Breast epithelium (tissue), 4 donors: ENCODE measurements at regions not wholly inside any gene's neighbourhood (a gene's known extent, or its start where the extent isn't known, plus 50 kb on each side); places are given as distances from the start of the nearest gene placed in this dataset.

Source experiments
- DNase-seq, 2 donors: peaks; one replicate each; pipeline ENCODE4 v3.0.0-alpha.2; 2019; ENCODE audit warnings: low spot score in 2 of 2
- H3K27ac ChIP-seq, 2 donors: fragments of 200-600 bp; sonication (generic) in 1 of 2; one replicate each; pipeline ENCODE4 v1.5.1; 2016 to 2019; ENCODE audit warnings: mild to moderate bottlenecking in 1 of 2
- H3K27me3 ChIP-seq, 2 donors: fragments of 200-600 bp; sonication (generic) in 1 of 2; one replicate each; pipeline versions ENCODE4 v1.5.1 to v1.6.0; 2017 to 2019; ENCODE audit warnings: control low read depth in 1 of 2, mild to moderate bottlenecking in 1 of 2
- H3K36me3 ChIP-seq: fragments of 200-600 bp; one replicate; pipeline ENCODE4 v1.5.1; 2019
- H3K4me1 ChIP-seq, 2 donors: fragments of 200-600 bp; sonication (generic); one replicate each; pipeline ENCODE4 v1.5.1; 2016 to 2019; ENCODE audit warnings: control low read depth in 1 of 2
- H3K4me3 ChIP-seq, 3 donors: fragments of 200-600 bp; sonication (generic); 1 replicate in 2 of 3; 2 replicates in 1 of 3; pipeline ENCODE4 v1.5.1; 2016 to 2019; ENCODE audit warnings: mild to moderate bottlenecking in 3 of 3, moderate library complexity in 2 of 3
- H3K9me3 ChIP-seq, 2 donors: fragments of 200-600 bp; sonication (generic) in 1 of 2; one replicate each; pipeline ENCODE4 v1.5.1; 2016 to 2019; ENCODE audit warnings: control low read depth in 1 of 2
- CTCF ChIP-seq, 3 donors: fragments of 450-650 bp; IDR thresholded peaks; one replicate each; pipeline ENCODE4 v1.5.1; 2016 to 2017; ENCODE audit warnings: antibody characterized with exemption in 3 of 3, mild to moderate bottlenecking in 3 of 3, moderate library complexity in 3 of 3
- POLR2A ChIP-seq: fragments of 450-650 bp; IDR thresholded peaks from one replicate; pipeline ENCODE4 v1.6.1; 2016; ENCODE audit warnings: antibody characterized with exemption, mild to moderate bottlenecking, moderate library complexity
- POLR2AphosphoS5 ChIP-seq, 3 donors: sonication (generic); formaldehyde crosslinking; IDR thresholded peaks; one replicate each; pipeline ENCODE4 v1.6.1; 2017; ENCODE audit warnings: antibody characterized with exemption in 3 of 3
- intact Hi-C: fragments of 100-400 bp; cut with DNase I; formaldehyde crosslinking; loops from one replicate; pipeline ENCODE4 v1.15.1; 2023; ENCODE audit warnings: low total_unique reads

DNA sequence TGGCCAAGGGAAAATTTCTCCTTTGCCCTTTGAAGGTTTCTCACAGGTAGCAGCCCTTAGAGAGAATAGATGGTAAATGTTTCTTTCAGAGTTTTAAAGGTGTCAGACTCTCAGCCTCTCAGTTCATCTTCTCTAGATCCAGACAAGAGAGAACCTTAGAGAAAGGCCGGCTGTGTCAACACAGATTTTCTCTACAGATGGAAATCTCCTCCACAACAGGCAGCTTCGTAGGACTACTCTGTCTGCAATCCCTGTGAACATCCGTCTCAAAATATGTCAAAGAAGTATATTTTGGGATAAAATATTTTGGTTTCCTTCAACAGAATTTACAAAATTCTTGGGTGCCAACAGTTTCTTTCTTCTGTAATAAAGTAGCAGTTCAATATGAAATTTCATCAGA is 282.1 kb upstream of the POU1F1 start:
- H3K27ac ChIP-seq: no peak overlapping the region
- H3K4me3 ChIP-seq: no peak overlapping the region
- TF ChIP-seq POLR2A (no peak), POLR2AphosphoS5 (IDR thresholded peaks at IDR 0.05) (no peak), CTCF (IDR thresholded peaks at IDR 0.05) (no peak)
- no peaks in the 10 kb centered on the region for H3K27me3 ChIP-seq
- no peak for DNase-seq
- no peaks in the 10 kb centered on the region for H3K4me1 ChIP-seq
- intact Hi-C loops: no loop called here
- peaks cover 9 to 11% of the 10 kb centered on the region in 2 donors for H3K9me3 ChIP-seq
- H3K36me3 ChIP-seq: no peaks in the 10 kb centered on the region

DNA sequence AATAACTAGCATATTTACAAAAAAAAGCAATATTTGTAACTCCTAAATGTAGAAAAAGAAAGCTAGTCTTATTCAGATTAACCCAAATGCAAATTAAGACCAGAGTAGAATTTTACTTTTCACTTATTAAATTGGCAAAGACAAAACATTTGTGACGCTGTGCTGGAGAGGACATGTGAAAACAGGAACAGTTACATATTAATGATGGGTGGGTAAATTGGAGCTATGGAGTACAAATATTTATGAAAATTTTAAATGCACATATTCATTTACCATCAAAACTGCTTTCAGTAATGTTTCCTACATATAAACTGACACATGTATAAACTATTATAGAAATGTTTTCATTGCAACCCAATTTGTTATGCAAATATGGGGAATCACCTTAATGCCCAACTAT is 278.9 kb upstream of the POU1F1 start:
- TF ChIP-seq CTCF (IDR thresholded peaks at IDR 0.05): no peak
- no peak overlapping the region for H3K4me3 ChIP-seq
- DNase-seq: no peak
- no peaks in the 10 kb centered on the region for H3K4me1 ChIP-seq
- no peak overlapping the region for H3K27ac ChIP-seq
- H3K36me3 ChIP-seq: no peaks in the 10 kb centered on the region
- no peaks in the 10 kb centered on the region for H3K9me3 ChIP-seq
- H3K27me3 ChIP-seq: no peaks in the 10 kb centered on the region
- intact Hi-C loops: no loop called here

DNA sequence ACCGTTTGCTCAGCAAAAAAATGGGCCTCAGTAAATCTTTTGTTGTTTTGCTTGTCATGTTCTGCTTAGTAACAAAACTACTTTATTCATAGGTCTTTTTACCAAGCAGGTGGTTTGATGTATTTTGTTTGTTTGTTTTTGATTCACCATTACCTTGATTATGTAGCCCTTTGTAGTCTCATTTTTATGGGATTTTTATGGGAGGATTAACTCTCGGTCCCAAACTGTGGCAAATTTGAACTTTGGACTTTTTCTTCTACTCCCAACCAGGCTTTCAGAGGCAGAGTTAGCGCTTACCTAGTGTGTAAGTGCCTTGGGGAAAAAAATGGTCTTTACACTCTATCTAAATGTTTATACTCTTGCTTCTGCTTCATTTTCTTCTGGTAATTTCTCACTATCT is 276.7 kb upstream of the POU1F1 start:
- no peaks in the 10 kb centered on the region for H3K27me3 ChIP-seq
- TF ChIP-seq CTCF (IDR thresholded peaks at IDR 0.05): no peak
- TF ChIP-seq POLR2AphosphoS5 (IDR thresholded peaks at IDR 0.05): no peak
- TF ChIP-seq POLR2A: no peak
- H3K36me3 ChIP-seq: no peaks in the 10 kb centered on the region
- no peaks in the 10 kb centered on the region for H3K9me3 ChIP-seq
- H3K4me3 ChIP-seq: no peak overlapping the region
- intact Hi-C loops: no loop called here
- no peak overlapping the region for H3K27ac ChIP-seq
- DNase-seq: no peak
- no peaks in the 10 kb centered on the region for H3K4me1 ChIP-seq

GRCh38 chr3:87550892-87551291 is 274.5 kb upstream of the POU1F1 start:
- no peak overlapping the region for H3K27ac ChIP-seq
- intact Hi-C loops: no loop called here
- no peaks in the 10 kb centered on the region for H3K4me1 ChIP-seq
- no peak overlapping the region for H3K4me3 ChIP-seq
- TF ChIP-seq CTCF (IDR thresholded peaks at IDR 0.05) (no peak), POLR2AphosphoS5 (IDR thresholded peaks at IDR 0.05) (no peak), POLR2A (no peak)
- no peak for DNase-seq
- no peaks in the 10 kb centered on the region for H3K27me3 ChIP-seq
- H3K9me3 ChIP-seq: no peaks in the 10 kb centered on the region
- no peaks in the 10 kb centered on the region for H3K36me3 ChIP-seq

DNA sequence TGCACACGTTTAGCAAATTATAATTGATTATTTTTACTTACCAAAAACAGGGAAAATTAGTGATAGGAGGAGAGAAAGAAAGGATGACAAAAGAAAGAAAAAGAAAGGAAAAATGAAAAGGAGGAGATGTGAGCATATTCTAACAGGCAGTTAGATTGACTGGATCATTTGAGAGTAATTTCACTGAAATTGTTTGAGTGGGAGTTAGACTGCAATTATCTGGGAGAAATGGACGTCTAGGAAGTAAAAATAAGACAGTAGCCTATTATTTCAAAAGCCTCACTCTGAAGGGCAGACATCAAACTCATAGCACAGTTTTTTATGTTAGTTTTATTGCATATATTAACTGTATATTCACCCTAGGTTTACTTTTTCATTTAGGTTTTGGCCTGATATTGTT is 272.8 kb upstream of the POU1F1 start:
- H3K36me3 ChIP-seq: no peaks in the 10 kb centered on the region
- intact Hi-C loops: no loop called here
- no peaks in the 10 kb centered on the region for H3K27me3 ChIP-seq
- no peak for DNase-seq
- H3K27ac ChIP-seq: no peak overlapping the region
- TF ChIP-seq CTCF (IDR thresholded peaks at IDR 0.05) (no peak), POLR2A (no peak), POLR2AphosphoS5 (IDR thresholded peaks at IDR 0.05) (no peak)
- no peaks in the 10 kb centered on the region for H3K9me3 ChIP-seq
- H3K4me3 ChIP-seq: no peak overlapping the region
- no peaks in the 10 kb centered on the region for H3K4me1 ChIP-seq
